Loucy (cell line): ENCODE measurements at regions not wholly inside any gene's neighbourhood (a gene's known extent, or its start where the extent isn't known, plus 50 kb on each side); places are given as distances from the start of the nearest gene placed in this dataset.

Experiments used
- CTCF ChIP-seq: fragments of 200-600 bp; sonication (generic); conservative IDR thresholded peaks from 2 replicates; pipeline ENCODE4 v1.5.1; 2014; ENCODE audit warnings: mild to moderate bottlenecking, antibody characterized with exemption, low read length
- EZH2phosphoT487 ChIP-seq: fragments of 200-600 bp; IDR thresholded peaks from 2 replicates; pipeline ENCODE4 v1.6.1; 2018; ENCODE audit warnings: antibody characterized with exemption, mild to moderate bottlenecking, moderate library complexity, borderline replicate concordance

- TF ChIP-seq CTCF, result no peak
- TF ChIP-seq EZH2phosphoT487, result no peak
Measured at GRCh38 chr13:87444135-87444534, 227.0 kb upstream of the SLITRK5 start.
